T-cell (primary cell): ENCODE measurements at regions not wholly inside any gene's neighbourhood (a gene's known extent, or its start where the extent isn't known, plus 50 kb on each side); places are given as distances from the start of the nearest gene placed in this dataset.
A peak's percentile ranks its signal among the peaks of the same experiment; 100 is the strongest.

ENCODE experiments used
- ATAC-seq, 4 experiments: fragments of 200-7000 bp in 3 of 4; fragments of 150-1000 bp in 1 of 4; cut with Tn5 transposase; replicated peaks in 1 of 4; 1 replicate in 3 of 4; 2 replicates in 1 of 4; pipeline ENCODE4 v1.10.0; 2021; ENCODE audit warnings: moderate library complexity in 3 of 4, mild to moderate bottlenecking in 2 of 4, moderate number of reproducible peaks in 1 of 4
- CTCF ChIA-PET, 2 donors: fragments of 300-600 bp; sonication (Branson Sonifier 250); formaldehyde crosslinking; loops; one replicate each; lab custom pipeline; 2022; ENCODE audit warnings: antibody characterized with exemption in 2 of 2; lab: Charles Lee
- POLR2A ChIA-PET, 2 donors: fragments of 300-600 bp; sonication (Branson Sonifier 250); formaldehyde crosslinking; loops; one replicate each; lab custom pipeline; 2022; ENCODE audit warnings: antibody characterized with exemption in 2 of 2; lab: Charles Lee
- DNase-seq, 35 experiments: peaks; one replicate each; pipeline versions ENCODE4 v3.0.0 to v3.0.0-alpha.2; 2013 to 2023
- H3K27ac ChIP-seq: one replicate; pipeline ENCODE4 v1.5.1; 2013; ENCODE audit warnings: low read length
- H3K27me3 ChIP-seq, 2 experiments: replicated peaks in 1 of 2; 1 replicate in 1 of 2; 2 replicates in 1 of 2; pipeline versions ENCODE4 v1.6.1 to v1.7.0; 2013; ENCODE audit warnings: low read length in 1 of 2, mixed read lengths in 1 of 2; ENCODE audit not compliant: control insufficient read depth in 2 of 2, insufficient read depth in 2 of 2; ENCODE audit errors: extremely low read depth in 1 of 2
- H3K36me3 ChIP-seq, 2 donors: 1 replicate in 1 of 2; 2 replicates in 1 of 2; pipeline versions ENCODE4 v1.6.1 to v1.7.0; 2013; ENCODE audit warnings: low read length in 1 of 2; ENCODE audit not compliant: control insufficient read depth in 2 of 2, insufficient read depth in 1 of 2; ENCODE audit errors: extremely low read depth in 1 of 2
- H3K4me1 ChIP-seq, 2 experiments: 1 replicate in 1 of 2; 2 replicates in 1 of 2; pipeline versions ENCODE4 v1.6.1 to v1.7.0; 2013; ENCODE audit warnings: low read length in 2 of 2, mixed read lengths in 1 of 2; ENCODE audit not compliant: insufficient read depth in 2 of 2, control insufficient read depth in 1 of 2; ENCODE audit errors: extremely low read depth in 1 of 2
- H3K4me3 ChIP-seq, 2 donors: 1 replicate in 1 of 2; 2 replicates in 1 of 2; pipeline versions ENCODE4 v1.5.1 to v1.7.0; 2013; ENCODE audit warnings: mild to moderate bottlenecking in 2 of 2, low read length in 1 of 2, moderate library complexity in 1 of 2; ENCODE audit not compliant: control insufficient read depth in 1 of 2; ENCODE audit errors: extremely low read depth in 1 of 2
- H3K9me3 ChIP-seq: 2 replicates; pipeline ENCODE4 v1.7.0; 2013
- H3K27ac Mint-ChIP-seq, 2 donors: one replicate each; pipeline ENCODE4 v1.8.0; 2020 to 2021; ENCODE audit warnings: mild to moderate bottlenecking in 2 of 2, mixed read lengths in 2 of 2
- H3K27me3 Mint-ChIP-seq, 2 donors: one replicate each; pipeline ENCODE4 v1.8.0; 2021 to 2022; ENCODE audit warnings: mixed read lengths in 2 of 2
- H3K36me3 Mint-ChIP-seq: one replicate; pipeline ENCODE4 v1.8.0; 2021; ENCODE audit warnings: mixed read lengths
- H3K4me1 Mint-ChIP-seq, 3 donors: one replicate each; pipeline ENCODE4 v1.8.0; 2020 to 2022; ENCODE audit warnings: mixed read lengths in 3 of 3, mild to moderate bottlenecking in 1 of 3
- H3K4me3 Mint-ChIP-seq, 3 donors: one replicate each; pipeline ENCODE4 v1.8.0; 2020 to 2022; ENCODE audit warnings: mild to moderate bottlenecking in 3 of 3, mixed read lengths in 3 of 3, moderate library complexity in 3 of 3
- H3K9me3 Mint-ChIP-seq, 3 donors: one replicate each; pipeline ENCODE4 v1.8.0; 2020 to 2022; ENCODE audit warnings: mixed read lengths in 3 of 3
- WGBS: methylation state at CpG from one replicate; pipeline ENCODE4 v1.1.5; 2013; ENCODE audit warnings: missing lambda C conversion rate; ENCODE audit not compliant: insufficient coverage; 5-methylcytosine and 5-hydroxymethylcytosine counted together

GRCh38 chr3:18900994-18901393, 247.3 kb upstream of the KCNH8 start:
- H3K4me1 ChIP-seq, result peaks cover 0 to 5% of the 10 kb centered on the region in 2 experiments
- Mint-ChIP-seq H3K27me3 (peaks cover 5% of the 10 kb centered on the region in 2 donors), H3K36me3 (no peaks in the 10 kb centered on the region), H3K9me3 (no peaks in the 10 kb centered on the region), H3K27ac (no peak overlapping the region), H3K4me1 (no peaks in the 10 kb centered on the region), H3K4me3 (no peak overlapping the region)
- no peak overlapping the region for H3K4me3 ChIP-seq
- DNase-seq (no peak), ATAC-seq (no peak)
- H3K36me3 ChIP-seq, result no peaks in the 10 kb centered on the region
- no peak overlapping the region for H3K27ac ChIP-seq
- WGBS, result 0% methylated on average over 1 of the region's 3 CpGs
- no peaks in the 10 kb centered on the region for H3K9me3 ChIP-seq
- H3K27me3 ChIP-seq, result no peaks in the 10 kb centered on the region
- ChIA-PET CTCF (no interaction called here), POLR2A (no interaction called here)

- CTCF ChIA-PET, result no interaction called here
- ATAC-seq, result no peak
- H3K9me3 ChIP-seq, result no peaks in the 10 kb centered on the region
- H3K4me1 ChIP-seq, result peaks cover 0 to 5% of the 10 kb centered on the region in 2 experiments
- Mint-ChIP-seq H3K27me3 (peaks cover 4 to 5% of the 10 kb centered on the region in 2 donors), H3K4me3 (no peak overlapping the region), H3K4me1 (no peaks in the 10 kb centered on the region), H3K27ac (no peak overlapping the region), H3K36me3 (no peaks in the 10 kb centered on the region), H3K9me3 (no peaks in the 10 kb centered on the region)
- no peak overlapping the region for H3K4me3 ChIP-seq
- POLR2A ChIA-PET, result no interaction called here
- no peaks in the 10 kb centered on the region for H3K36me3 ChIP-seq
- H3K27me3 ChIP-seq, result no peaks in the 10 kb centered on the region
- DNase-seq, result no peak
- WGBS, result no CpG with 5 or more reads among the region's 1 CpG
- no peak overlapping the region for H3K27ac ChIP-seq
These were observed 249.4 kb upstream of the KCNH8 start for GRCh38 chr3:18898911-18899310.

- no peaks in the 10 kb centered on the region for H3K36me3 Mint-ChIP-seq
- Histone ChIP-seq H3K4me1 (peaks cover 0 to 25% of the 10 kb centered on the region in 2 experiments), H3K4me3 (no peak overlapping the region), H3K36me3 (no peaks in the 10 kb centered on the region), H3K27ac (no peak overlapping the region), H3K9me3 (no peaks in the 10 kb centered on the region), H3K27me3 (no peaks in the 10 kb centered on the region)
- peaks cover 20 to 22% of the 10 kb centered on the region in 2 donors for H3K27me3 Mint-ChIP-seq
- ChIA-PET CTCF (interaction anchor here in 1 of 2 donors (0.7 kb wide), 1 partner anchor 195 kb away, joined by 3 read pairs; no protein-coding TSS in a partner anchor), POLR2A (no interaction called here)
- H3K27ac Mint-ChIP-seq, result no peak overlapping the region
- H3K9me3 Mint-ChIP-seq, result no peaks in the 10 kb centered on the region
- no CpG with 5 or more reads among the region's 1 CpG for WGBS
- ATAC-seq (no peak), DNase-seq (no peak)
- no peak overlapping the region for H3K4me3 Mint-ChIP-seq
- peaks cover 10 to 20% (median 10%) of the 10 kb centered on the region in 3 donors for H3K4me1 Mint-ChIP-seq
These were observed 255.6 kb upstream of the KCNH8 start for GRCh38 chr3:18892756-18893155.

- H3K27ac Mint-ChIP-seq, result no peak overlapping the region
- Histone ChIP-seq H3K27ac (no peak overlapping the region), H3K4me3 (peak overlapping the region in 1 of 2 donors; percentile 19), H3K36me3 (no peaks in the 10 kb centered on the region), H3K4me1 (peaks cover 0 to 27% of the 10 kb centered on the region in 2 experiments), H3K9me3 (no peaks in the 10 kb centered on the region), H3K27me3 (no peaks in the 10 kb centered on the region)
- POLR2A ChIA-PET, result no interaction called here
- ATAC-seq (peak in 2 of 4 experiments; percentile 9 to 12), DNase-seq (no peak)
- no CpG with 5 or more reads among the region's 2 CpGs for WGBS
- no peaks in the 10 kb centered on the region for H3K9me3 Mint-ChIP-seq
- CTCF ChIA-PET, result no interaction called here
- H3K4me3 Mint-ChIP-seq, result peak overlapping the region in 1 of 3 donors; percentile 5
- no peaks in the 10 kb centered on the region for H3K36me3 Mint-ChIP-seq
- H3K27me3 Mint-ChIP-seq, result peaks cover 24 to 28% of the 10 kb centered on the region in 2 donors
- H3K4me1 Mint-ChIP-seq, result peaks cover 10 to 27% (median 10%) of the 10 kb centered on the region in 3 donors
These were observed 256.3 kb upstream of the KCNH8 start for GRCh38 chr3:18892047-18892446.

GRCh38 chr3:18891641-18892040, 256.7 kb upstream of the KCNH8 start:
- no peaks in the 10 kb centered on the region for H3K36me3 ChIP-seq
- ChIA-PET CTCF (interaction anchor here in 1 of 2 donors (0.9 kb wide), 1 partner anchor 647 kb away, joined by 3 read pairs; no protein-coding TSS in a partner anchor), POLR2A (no interaction called here)
- H3K27ac ChIP-seq, result no peak overlapping the region
- H3K4me3 Mint-ChIP-seq, result peak overlapping the region in 1 of 3 donors; percentile 5
- peak in 3 of 4 experiments; percentile 7 to 79 (median 52) for ATAC-seq
- H3K9me3 Mint-ChIP-seq, result no peaks in the 10 kb centered on the region
- whole genome bisulfite sequencing, result no CpG with 5 or more reads among the region's 6 CpGs
- H3K27ac Mint-ChIP-seq, result no peak overlapping the region
- DNase-seq, result peak in 26 of 35 experiments; percentile 0 to 45 (median 6)
- no peaks in the 10 kb centered on the region for H3K9me3 ChIP-seq
- no peaks in the 10 kb centered on the region for H3K27me3 ChIP-seq
- no peaks in the 10 kb centered on the region for H3K36me3 Mint-ChIP-seq
- peak overlapping the region in 1 of 2 donors; percentile 19 for H3K4me3 ChIP-seq
- H3K4me1 ChIP-seq, result peaks cover 0 to 27% of the 10 kb centered on the region in 2 experiments
- peaks cover 10 to 27% (median 10%) of the 10 kb centered on the region in 3 donors for H3K4me1 Mint-ChIP-seq
- H3K27me3 Mint-ChIP-seq, result peaks cover 25 to 28% of the 10 kb centered on the region in 2 donors

GRCh38 chr3:18890449-18890848, 257.9 kb upstream of the KCNH8 start:
- H3K4me3 ChIP-seq, result no peak overlapping the region
- ChIA-PET CTCF (no interaction called here), POLR2A (interaction anchor here (0.6 kb wide), 2 partner anchors 489 to 641 kb away, joined by 3 to 9 read pairs; no protein-coding TSS in a partner anchor)
- no peak for ATAC-seq
- Mint-ChIP-seq H3K4me3 (no peak overlapping the region), H3K9me3 (no peaks in the 10 kb centered on the region), H3K27me3 (peaks cover 23 to 26% of the 10 kb centered on the region in 2 donors), H3K27ac (no peak overlapping the region), H3K4me1 (peaks cover 10 to 27% (median 10%) of the 10 kb centered on the region in 3 donors), H3K36me3 (no peaks in the 10 kb centered on the region)
- WGBS, result no CpG with 5 or more reads among the region's 3 CpGs
- peaks cover 0 to 27% of the 10 kb centered on the region in 2 experiments for H3K4me1 ChIP-seq
- DNase-seq, result no peak
- no peak overlapping the region for H3K27ac ChIP-seq
- H3K9me3 ChIP-seq, result no peaks in the 10 kb centered on the region
- H3K27me3 ChIP-seq, result peaks cover 0 to 3% of the 10 kb centered on the region in 2 experiments
- H3K36me3 ChIP-seq, result no peaks in the 10 kb centered on the region
